ENCODE measurements at regions not wholly inside any gene's neighbourhood (a gene's known extent, or its start where the extent isn't known, plus 50 kb on each side); places are given as distances from the start of the nearest gene placed in this dataset.
"Not testable (repeated sequence)": the region's sequence is repeated elsewhere in the genome, so short reads cannot be mapped to it uniquely, and the experiment has no call there.

DNA sequence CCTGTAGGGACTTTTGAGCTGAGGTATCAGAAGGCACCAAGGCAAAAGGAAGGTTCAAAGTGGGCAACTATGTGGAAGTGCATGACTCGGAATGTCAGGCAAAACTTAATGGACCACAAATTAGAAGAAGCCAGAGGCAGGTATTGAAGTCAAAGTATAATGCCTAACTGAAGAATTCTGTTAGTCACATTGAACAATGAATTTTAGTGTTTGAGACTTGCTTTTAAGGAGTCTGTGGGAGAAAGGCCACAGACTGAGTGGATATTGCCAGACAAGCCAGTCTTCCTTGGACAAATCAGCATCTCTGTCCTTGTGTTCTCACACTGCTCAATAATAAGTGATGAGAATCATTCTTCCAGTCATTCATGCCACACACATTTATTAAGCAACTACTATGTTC, 498.9 kb downstream of the STK39 start:
- DNase-seq = no peak

DNA sequence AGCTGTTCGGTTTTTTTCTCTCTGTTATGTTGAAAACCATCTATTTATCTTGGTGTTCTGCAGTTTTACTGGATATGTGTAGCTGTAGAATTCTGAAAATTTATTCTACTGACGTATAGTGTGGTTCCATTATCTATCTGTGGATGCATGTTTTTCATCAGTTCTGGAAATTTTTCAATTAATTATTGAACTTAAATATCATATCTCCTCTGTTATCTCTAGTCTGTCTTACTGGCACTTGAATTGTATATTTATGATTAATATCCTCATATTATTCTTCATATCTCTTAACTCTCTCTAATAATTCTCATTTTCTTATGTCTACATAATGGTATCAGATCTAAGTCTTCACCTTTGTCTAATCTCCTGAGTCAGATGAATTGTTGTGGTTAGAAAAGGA, 501.7 kb downstream of the STK39 start:
- DNase-seq = no peak

DNA sequence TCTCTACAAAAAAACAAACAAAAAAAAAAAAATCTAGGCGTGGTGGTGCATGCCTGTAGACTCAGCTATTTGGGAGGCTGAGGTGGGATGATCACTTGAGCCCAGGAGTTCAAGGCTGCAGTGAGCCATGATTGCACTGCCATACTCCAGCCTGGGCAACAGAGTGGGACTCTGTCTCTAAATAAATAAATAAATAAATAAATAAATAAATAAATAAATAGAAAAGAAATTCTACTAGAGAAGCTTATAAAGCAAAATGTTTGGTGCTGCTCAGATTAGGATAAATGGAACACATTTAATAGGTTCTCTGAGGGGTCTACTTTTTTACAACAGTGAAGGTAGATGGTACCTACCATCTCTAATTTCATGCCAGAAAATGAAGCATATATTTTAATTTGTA, 507.5 kb downstream of the STK39 start:
- not testable (repeated sequence) for DNase-seq

DNA sequence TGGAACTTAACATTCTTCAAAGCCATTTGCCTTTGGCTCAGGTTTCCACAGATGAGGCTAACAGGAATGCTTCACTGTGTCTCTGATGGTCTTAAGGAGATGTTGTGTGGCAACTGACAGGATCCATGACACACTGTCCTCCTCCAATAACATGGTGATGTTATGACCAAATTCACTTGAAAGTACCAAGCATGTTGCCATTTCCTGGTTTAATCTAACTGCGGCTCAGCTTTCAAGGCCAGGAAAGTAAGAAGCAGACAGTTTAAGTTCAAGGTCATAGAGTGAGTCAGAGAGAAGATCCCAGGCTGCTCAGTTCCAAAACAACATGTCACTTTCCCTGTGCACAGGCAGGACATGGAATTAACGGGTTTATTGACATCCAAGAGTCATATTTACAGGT, 513.6 kb downstream of the STK39 start:
- DNase-seq = no peak

DNA sequence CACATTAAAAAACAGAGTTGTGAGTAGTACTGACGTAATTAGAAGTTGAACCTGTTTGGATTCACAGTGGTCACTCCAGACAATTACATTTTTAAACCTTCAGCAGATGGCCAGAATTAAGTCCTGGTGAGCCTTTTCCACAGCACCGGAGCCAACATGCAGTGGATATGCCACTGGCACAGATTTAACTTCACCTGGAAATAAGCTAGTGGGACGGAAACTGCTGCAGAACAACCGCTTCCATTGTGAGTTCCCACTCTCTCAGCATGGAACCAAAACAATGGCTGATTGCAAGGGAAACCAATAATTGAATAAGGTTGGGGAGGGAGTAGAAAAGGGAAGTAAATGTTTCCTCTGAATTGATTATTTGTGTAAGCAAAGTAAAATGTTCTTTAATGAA, 515.1 kb downstream of the STK39 start:
- DNase-seq = no peak

DNA sequence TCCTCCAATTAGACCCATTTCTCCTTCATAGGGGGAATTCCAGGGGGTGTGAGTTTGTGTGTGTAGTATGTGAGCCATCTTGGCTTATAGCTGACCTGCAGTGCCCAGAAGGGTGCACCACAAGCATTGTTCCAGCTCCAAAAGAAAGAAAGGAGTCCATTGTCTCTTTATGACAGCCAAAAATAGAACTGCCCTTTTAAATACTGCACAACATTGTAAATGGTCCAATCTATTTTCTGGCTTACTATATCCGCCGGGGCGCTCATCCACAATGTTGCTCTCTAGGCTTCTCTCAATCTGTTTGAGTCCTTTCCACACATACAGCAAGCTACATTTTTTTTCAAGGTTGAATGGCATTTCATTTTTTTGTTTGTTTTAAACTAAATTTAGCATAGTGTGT, 517.5 kb downstream of the STK39 start:
- DNase-seq = no peak

DNA sequence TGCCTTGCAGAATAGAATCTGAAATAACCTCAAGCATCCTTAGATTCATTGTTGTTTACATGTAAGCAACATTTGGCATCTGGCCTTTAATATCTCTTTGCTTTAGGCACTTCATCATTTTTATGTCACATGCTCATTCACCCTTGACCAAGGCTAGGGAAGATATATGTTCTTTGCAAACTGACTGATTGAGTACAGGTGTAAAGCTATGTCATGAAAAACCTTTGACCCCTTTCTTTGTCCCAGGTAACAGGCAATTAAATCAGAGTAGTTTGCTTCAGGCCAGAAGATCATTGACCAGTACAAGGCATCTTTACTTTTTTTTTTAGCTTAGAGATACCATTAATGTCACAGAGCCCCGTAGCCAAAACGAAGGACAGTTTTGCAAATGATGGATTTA, 520.6 kb downstream of the STK39 start:
- DNase-seq = no peak

DNA sequence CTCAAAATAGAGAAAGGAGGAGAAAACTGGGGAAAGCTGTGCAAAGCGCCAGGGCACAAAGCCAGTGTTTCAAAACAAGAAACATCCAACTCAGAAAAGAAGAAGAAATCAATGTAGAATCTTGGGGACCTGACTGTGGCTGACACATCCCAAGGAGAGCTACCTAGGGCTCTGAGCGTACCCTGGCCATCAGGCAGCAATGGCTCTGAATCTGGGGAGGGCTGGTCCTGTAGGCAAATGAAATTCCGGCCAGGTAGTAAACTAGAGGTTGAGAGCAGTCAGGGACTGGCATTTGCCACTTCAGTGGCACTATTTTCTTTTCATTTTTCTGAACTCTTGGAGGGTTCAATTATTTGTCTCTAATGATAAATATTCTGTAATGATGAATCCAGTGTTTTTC, 525.8 kb downstream of the STK39 start:
- DNase-seq = no peak

DNA sequence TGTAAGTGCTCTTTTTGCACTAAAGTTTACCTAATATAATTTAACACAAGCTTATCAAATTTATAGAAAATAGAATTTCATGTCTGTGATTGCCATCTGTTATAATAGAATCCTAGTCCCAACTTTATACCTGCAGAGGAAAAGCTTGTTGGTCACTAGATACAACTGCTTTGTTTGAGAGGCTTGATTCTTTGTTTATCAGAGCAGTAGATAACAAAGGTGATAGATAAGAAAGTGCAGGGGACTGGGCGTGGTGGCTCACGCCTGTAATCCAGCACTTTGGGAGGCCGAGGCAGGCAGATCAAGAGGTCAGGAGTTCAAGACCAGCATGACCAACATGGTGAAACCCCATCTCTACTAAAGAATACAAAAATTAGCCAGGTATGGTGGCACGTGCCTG, 528.0 kb downstream of the STK39 start:
- DNase-seq = no peak

DNA sequence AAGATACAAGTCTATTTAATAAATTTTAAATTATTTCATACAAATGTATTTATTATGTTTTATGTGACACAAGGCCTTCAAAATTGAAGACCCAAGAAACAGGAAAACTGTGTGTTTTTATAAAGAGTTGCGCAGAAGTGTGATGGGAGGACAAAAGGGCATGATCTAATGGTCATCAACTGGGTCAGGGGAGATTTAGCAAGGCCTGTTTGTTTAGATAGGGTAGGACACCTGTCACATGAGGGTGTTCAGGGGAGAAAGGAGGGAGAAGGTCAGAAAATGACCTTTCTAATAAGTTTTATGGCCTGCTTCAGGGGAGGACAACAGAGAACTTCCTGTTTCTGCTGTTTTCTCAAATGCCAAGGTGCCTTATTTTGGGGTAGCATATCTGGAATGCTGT, 528.8 kb downstream of the STK39 start:
- DNase-seq = no peak

DNA sequence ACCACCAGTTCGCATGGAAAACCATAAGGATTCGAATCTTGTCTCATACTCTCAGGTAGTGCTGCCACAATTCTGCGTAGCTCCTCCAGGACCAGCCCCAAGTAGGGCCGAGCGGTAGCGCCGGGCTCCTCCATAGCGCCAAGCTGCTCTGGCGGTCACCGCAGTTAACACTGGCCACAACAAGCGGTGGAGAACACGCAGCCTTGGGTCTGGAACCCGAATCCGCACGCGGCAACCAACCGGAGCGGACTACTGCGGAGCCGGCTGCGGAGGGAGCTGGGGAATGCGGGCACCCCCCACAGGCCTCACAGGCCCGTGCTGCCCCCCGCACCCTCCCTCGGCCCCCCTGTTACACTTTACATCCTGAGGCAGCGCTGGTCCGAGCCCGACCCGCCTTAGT, 531.5 kb downstream of the STK39 start:
- no peak for DNase-seq

DNA sequence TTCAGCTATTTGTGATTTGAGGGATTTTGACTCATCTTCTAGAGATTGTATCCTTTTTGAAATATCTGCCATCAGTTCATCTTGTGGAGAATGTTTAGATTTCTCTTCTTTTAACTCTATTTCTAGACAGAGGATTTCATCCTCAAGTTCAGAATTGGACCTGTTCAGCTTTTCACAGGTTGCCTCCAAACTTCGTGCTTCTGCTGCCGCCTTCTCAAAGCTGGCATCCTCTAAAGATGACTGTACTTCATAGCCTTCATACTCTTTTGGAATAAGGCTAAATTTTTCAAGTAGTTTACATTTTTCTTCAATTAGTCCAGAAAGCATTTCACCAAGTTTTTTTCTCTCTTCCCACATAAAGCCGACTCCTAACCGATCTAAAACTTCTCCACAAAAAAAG, 531.9 kb downstream of the STK39 start:
- DNase-seq = not testable (repeated sequence)

DNA sequence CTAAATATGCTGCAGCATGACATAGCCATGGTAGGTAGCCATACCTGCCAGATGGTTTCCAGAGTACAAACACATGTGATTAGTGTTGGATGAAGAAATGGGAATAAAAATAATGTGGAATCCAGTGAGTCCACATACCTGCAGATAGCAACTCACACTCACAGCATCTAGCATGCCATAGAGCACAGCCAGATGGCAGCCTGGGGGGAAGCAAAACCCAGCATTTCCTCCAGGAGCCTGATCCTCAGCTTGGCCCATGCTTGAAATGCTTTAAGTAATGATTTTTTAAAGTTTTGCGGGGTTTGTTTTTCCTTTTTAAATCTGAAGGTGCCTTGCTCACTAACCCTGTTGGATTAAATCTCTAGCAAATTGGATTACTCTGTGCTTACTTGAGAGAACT, 535.1 kb downstream of the STK39 start:
- DNase-seq = no peak

DNA sequence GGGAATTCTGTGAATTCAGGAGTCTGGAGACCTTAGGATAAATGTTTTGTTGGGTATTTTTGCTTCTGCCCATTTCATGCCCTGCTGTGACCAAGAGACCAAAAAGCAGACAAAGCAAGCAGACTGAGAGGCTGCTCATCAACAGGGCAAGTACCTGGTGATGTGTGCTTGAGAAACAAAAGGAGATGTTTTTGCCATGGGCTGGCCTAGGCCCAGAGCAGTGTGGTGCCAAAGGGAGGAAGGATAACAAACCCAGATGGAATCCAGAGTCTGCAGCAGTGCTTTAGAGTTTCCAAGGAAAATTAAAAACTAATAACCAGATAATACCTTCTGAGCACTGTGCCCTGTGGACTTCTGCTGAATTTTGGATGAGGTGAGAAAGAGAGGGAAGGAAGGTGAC, 538.4 kb downstream of the STK39 start:
- DNase-seq = no peak

DNA sequence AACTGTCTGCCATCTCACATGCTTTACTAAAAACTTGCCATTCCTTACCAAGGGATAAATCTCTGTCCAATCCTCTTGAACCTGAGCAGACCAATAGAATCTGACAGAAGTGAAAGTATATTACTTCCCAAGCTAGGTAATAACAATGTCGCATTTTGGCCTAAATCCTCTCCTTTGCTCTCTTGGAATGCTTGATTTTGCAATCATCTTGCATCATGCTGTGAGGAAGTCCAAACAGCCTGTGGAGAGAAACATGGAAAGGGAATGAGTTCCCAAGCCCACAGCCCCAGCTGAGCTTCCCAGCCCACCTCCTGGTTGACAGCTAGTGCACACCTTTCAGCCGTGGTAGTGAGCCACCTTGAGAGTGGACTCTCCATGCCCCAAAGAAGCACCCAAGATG, 540.6 kb downstream of the STK39 start:
- DNase-seq = peak in 1 of 2 donors; percentile 14

DNA sequence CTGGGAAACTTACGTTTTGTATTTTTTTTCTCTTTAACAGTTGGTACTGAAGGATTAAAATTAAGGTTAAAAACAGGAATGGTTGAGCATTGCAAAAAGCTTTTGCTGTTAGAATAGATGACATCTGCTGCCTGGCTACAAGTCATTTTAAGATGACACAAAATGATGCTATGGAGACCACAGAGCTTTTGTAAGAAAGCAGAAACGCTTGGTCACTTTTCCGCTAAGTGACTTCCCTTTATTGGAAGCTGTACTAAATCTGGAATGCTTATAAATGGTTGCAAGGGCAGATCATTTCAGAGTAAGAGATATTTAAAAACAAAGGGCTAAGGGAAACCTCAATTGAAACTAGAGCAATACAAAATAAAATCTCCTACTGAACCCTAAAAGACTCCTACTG, 544.0 kb downstream of the STK39 start:
- DNase-seq = no peak

DNA sequence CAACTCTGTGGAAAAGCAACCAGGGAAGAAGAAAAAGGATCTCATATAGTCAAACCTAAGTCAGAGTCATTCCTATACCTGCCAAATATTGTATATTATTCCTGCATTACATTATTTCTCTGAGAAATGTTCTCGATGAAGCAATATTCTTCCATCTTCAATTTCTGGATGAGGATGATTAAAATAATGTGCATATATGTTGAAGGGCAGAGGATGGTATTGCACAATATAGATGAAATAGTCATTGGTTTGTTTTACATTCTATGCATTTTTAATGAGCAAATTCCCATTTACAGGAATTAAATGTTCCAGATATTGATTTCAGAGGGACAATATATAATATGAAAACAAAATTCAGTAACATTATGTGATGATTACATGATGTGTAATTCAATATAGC, 545.2 kb downstream of the STK39 start:
- no peak for DNase-seq

DNA sequence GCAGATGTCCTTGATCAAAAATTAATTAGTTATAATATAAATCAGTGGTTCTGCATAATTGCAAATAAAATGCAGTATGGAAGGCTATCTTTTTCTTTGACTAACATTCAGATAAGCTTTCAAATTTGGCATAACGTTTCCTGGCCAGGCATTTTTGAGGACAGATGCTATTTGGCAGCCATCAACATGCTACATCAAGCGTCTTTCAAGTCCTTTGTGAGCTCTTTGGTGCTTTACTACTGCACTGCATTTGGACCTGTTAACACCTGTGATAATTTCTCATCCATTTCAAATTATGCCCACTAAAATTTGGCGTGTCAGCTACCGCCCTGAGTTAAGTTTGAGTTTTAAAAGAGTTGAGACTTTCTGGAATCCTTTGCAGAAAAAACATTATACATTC, 545.7 kb downstream of the STK39 start:
- DNase-seq = no peak

DNA sequence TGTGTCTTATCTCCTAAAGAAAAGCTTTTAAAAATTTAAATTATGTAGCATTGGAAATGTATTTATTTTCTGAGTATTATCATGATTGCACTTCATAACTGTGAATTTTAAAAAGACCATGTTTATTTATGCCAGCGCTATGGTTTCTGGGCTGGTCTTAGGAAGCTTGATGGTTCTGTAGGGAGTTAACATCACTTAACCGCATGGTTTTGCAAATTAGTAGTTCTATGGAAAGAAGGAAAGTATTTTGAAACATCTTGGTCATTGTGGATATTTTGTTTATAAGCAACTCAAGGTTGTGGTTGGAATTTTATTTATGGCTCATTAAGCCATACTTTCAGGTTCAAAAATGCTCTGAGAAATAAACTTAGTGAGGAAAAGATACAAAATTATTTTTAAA, 549.4 kb downstream of the STK39 start:
- DNase-seq = no peak

DNA sequence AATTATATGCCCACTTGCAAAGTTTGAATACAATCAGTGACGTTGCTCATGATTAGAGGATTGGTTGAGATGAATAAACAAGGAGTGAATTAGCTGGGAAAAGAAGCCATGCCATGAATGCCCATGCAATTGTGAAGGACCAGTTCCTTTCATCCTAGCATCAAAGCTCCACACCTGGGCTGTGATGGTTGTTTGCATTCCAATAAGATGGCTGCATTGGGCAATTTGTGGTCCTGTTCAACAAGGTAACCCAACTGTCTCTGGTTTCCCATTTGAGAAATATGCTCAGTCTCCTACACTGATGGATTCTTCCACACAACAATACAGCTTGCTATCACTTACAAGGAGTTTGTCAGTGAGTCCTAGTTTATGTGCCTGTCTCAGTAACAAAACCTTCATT, 550.2 kb downstream of the STK39 start:
- no peak for DNase-seq

DNA sequence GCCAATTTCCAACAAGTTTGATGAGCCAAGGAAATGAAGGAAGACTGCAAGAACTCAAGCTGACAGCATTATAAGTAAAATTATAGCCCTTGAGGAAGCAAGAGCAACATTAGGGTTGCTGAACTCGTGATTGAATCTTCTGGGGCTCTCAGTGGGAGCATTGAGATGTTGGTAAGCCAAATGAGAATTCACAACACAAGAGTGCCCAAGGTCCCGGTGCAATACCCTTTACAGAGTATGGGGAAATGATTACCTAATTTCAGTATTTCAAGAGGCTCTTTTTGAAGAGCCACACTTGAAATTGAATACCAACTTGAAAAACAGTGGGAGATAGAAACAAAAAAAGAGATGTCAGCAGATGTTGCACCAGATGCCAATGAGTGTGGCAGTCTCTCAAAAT, 554.5 kb downstream of the STK39 start:
- no peak for DNase-seq

DNA sequence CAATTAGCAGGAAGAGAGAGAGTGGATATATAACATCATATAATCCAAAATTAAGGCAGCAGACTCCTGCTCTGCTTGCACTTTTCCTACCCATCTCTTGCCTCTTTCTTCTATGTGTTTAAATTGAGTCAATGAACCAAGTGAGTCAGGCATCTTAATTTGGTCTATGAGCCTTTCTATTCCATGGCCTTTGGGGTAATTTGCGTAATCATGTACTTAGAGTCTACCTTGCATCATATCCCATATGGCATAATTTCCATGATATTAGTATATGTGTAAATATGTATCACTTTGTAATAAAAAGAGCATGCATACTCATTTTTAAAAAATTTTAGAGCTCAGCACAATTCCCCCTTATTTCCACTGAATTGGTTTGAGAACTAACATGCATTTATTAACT, 555.2 kb downstream of the STK39 start:
- DNase-seq = no peak

DNA sequence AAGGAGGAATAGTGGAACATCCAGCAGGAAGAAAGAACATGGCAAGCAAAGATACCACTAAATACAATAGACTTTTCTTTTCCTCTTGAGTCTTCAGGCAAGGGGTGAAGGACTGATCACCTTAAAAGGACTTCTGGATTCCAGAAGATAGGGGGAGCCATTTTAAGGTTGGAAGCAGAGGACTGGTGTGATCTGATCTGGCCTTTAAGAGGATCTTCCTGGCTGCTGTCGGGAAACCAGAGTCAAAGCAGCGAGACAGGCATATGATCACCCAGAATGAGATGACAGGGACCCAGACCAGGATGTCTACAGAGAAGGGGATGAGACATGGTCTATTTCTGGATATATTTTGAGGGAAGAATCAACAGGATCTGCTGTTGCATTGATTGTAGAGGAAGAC, 558.0 kb downstream of the STK39 start:
- DNase-seq = no peak

DNA sequence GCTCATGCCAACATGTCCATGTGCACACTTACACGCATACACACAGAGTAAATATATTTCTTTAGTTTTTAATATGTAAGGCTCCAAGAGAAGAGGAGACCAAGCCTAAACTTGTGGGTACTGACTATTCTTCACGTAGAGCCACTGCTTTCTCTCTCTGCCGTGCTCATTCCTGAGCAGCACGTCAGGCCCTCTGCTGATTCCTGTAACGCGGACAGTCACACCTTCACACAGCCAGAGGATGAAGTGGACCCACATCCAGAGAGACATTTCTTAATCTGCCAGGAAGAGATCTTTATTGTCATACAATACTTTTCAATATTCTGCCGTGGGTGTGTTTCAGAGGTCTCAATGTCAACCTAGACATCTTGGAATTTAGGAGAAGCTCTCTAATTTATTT, 560.7 kb downstream of the STK39 start:
- no peak for DNase-seq

DNA sequence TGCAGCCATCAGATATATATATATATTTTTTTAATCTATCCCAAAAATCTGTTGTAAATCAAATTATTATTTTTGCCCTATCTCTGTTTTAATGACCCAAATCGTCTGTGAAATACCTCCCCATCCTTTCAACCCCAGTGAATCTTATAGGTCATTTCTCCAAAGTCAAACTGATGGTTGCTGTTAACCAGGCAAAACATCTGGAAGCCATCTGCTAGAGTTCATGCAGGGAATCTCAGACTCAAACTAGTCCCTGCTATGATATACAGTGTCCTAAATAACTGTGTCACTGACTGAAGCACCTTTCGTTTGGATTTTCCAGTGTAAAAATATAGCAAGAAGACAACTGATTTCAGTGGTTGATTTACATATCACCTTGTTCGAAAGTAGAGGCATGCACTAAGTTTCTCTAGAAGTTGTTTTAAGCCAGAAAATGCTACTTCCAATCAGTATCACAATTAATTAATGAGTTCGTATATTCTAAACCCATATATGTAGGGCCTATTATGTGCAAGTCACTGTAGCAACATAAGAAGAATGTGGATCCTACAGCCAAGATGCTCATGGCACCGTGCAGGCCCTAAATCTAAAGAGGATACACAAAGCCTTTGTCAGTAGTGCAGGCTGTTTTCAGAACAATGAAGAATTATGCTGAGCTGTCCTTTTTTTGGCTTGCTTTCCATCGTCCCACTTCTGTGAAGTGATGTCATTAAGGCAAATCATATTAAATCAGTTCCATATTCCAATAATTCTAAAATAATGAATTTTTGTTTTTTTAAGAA, 566.0 kb downstream of the STK39 start:
- no peak for DNase-seq
